ENCODE measurements at regions not wholly inside any gene's neighbourhood (a gene's known extent, or its start where the extent isn't known, plus 50 kb on each side); places are given as distances from the start of the nearest gene placed in this dataset.

DNA sequence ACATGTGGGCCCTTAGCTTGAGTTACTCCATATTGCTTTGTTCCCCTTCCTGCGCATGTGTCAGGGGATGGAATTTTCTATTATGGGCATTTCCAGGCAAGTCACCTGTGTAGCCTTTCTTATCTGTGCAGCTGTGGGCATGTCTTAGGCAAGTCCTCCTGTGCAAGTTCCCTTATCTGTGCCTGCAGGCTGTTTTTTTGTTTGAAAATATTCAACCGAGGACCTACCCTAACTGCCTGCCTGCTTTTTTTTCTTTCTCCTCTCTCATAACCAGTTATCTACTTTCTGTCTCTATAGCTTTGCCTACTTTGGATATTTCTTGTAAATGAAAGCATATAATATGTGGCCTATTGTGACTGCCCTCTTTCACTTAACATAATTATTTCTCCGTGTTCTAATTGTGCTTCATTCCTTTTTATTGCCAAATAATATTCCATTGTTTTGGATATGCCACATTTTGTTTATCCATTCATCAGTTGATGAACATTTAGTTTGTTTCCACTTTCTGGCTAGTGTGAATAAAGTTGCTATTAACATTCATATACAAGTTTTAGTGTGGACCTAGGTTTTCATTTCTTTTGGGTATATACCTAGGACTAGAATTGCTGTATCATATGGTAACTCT lies 83.6 kb upstream of the CADM1 start:
- DNase-seq (ENCODE audit: low spot score), result no peak

DNA sequence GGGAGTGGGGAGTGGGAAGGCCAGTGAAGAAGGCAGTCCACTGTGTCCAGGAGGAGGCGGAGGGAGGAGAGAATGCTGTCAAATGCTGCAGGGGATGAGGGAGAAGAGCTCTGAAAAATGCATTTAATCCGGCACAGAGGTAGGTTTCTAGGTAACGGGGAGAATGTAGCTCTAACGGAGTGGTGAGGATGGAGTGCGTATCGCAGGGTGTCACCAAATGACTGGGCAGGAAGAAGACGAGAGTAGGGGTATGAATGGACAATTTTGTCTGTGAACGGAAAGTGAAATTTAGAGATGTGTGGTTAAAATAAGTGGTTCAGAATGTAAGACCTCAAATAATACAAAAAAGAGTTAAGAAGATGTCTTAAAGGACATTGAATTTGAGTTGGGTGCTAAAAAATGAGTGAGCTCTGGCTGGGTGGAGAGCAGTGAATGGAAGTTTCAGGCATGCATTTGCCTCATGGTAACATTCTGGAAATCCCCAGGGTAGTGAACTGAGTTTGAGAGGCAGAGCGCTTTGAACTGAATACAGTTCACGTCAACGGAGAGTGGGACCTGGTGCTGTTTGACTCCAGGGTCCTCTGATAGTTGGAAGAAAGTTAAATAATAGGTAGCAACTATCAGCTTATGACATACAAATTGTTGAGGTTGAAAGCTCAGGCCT lies 81.3 kb upstream of the CADM1 start:
- no peak for DNase-seq (ENCODE audit: low spot score)

DNA sequence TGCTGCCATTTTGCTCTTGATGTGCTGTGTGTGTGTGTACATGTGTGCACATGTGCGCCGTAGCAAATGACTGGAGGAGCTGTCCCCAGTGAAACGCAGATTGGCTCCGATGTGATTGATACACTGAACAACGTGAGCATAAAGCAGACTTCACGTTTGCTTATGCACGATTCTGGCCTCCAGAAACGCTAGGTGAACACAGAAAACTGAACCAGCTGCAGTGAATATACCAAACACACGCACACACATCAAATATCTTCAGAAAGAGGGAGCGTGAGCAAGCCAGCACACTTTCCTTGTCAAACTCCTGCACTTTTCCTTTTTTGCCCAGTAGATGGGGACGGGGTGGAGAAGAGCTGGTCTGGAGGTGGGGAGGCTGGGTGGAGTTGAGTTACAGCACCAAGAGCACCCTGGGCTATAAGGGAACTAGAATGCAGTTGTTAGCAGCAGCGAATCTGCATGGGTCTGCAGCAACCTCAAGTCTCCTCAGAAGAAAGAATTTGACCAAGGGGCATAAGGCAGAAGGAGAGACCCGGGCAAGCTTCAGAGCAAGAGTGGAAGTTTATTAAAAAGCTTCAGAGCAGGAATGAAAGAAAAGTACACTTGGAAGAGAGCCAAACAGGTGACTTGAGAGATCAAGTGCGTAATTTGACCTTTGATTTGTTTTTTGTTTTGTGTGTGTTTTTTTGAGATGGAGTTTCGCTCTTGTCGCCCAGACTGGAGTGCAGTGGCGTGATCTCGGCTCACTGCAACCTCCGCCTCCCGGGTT lies 77.8 kb upstream of the CADM1 start:
- DNase-seq (ENCODE audit: low spot score), result no peak

DNA sequence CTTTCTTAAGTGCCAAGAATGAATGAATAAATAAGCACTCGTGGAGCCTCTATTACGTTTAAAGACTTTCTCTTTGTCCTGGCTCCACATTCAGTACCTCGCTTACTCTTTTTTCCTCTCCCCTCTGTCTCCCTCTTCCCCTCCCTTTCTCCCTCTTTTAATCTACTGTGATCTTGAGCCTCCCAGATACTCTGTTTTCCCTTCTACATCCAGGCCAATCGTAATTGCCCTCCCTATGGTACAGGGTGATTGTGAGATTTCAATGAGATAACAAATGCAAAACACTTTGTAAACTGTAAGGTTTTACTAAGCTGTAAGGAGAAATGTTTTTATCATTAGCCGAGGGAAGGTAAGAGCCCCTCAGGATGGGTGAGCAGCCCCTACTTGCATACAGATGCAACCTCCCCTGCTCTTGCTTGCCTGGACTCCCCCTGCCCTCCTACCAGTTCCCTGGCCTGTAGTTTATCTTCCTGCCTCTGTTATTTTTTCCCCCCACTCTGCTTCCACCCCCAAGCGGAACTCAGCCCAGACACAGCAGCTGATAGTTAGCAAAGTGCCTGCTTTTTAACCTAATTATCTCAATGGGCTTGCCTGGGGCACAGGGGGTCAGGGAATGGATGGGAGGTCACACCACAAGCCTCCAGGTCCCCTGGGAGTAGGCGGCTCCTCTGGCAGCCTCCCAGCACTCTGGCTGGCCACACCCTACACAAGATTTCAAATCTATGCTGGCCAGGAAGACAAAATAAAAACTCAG lies 76.9 kb upstream of the CADM1 start:
- no peak for DNase-seq (ENCODE audit: low spot score)

DNA sequence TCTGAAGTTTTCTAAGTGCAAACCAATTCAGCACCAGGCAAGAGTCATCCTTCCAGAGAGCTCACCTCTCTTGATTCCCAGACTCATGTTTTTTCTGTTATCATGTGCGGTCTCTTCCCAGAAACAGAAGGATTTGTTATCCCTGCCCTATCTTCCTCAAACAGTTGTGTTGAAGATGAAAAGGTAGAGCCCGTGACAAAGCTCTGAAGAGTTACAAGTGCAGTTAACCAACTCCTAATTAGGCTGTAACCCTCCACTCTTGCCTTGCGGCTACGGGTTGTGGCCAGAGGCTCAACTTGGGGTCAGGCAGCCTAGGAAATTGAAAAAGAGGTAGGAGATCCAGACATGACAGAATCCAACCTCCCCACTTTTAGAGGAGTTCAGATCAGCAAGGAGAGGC lies 76.2 kb upstream of the CADM1 start:
- no peak for DNase-seq (ENCODE audit: low spot score)

DNA sequence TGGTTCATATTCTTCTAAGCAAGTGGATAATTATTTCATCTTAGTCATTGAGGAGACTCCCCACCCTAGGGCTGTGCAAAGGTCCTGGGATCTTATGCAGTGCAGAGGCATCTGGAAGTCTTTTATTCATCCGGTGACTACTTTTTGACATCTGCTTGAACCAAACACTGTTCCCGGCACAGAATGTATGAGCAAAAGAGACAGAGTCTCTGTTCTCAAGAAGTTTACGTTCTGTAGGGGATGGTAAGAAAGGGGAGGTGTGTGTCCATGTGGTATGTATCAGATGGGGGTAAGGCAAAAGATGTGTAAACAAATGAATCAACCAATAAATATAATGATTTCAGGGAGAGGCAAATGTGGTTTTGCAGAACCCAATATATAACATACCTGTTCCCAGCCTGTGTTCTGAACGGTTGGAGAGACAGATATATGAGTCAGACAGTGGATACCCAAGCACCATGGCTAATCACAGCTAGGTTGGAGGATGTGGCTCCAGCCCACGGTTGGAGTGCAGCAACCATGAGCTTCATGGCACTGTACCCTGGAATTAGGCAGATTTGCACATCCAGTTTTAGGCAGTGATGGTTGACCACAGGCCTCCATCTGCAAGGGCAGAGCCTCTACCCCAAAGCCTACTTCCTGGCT lies 75.1 kb upstream of the CADM1 start:
- DNase-seq (ENCODE audit: low spot score), result no peak

DNA sequence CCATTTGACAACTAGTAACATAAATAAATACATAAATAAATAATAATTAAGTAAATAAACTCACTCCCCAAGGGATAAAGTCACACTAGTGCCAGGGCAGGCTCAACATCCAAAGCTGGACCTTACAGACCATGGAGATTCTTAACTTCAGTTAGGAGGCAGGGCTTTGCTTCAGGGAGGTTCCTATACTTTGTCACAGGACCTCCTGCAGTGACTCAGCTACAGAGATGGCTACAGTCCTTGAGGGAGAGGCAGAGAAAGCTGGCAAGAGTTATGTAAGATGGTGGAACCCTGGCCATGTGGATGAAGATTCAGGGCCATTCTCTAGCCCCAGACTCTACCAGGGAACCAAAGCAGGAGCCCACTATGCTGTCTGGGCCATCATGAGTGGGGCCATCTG lies 74.1 kb upstream of the CADM1 start:
- no peak for DNase-seq (ENCODE audit: low spot score)

DNA sequence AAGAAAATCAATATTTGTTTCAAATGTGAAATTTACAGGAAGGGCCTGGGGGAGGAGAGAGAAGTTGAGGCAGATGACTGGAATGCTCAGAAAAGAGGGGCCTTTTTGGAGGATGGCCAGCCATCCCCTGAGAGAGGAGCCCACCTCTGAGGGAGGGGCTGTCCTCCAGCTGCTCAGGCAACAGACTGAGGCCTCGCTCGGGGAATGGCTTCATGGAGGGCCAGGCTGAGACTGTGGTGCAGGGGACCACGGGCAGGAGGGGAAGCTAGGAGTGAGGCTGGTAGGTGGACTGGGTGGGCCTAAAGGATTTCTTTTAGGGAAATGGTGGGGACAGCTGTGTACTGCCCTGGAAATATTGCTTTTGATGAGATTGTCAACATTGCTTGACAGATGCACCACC lies 73.5 kb upstream of the CADM1 start:
- no peak for DNase-seq (ENCODE audit: low spot score)

DNA sequence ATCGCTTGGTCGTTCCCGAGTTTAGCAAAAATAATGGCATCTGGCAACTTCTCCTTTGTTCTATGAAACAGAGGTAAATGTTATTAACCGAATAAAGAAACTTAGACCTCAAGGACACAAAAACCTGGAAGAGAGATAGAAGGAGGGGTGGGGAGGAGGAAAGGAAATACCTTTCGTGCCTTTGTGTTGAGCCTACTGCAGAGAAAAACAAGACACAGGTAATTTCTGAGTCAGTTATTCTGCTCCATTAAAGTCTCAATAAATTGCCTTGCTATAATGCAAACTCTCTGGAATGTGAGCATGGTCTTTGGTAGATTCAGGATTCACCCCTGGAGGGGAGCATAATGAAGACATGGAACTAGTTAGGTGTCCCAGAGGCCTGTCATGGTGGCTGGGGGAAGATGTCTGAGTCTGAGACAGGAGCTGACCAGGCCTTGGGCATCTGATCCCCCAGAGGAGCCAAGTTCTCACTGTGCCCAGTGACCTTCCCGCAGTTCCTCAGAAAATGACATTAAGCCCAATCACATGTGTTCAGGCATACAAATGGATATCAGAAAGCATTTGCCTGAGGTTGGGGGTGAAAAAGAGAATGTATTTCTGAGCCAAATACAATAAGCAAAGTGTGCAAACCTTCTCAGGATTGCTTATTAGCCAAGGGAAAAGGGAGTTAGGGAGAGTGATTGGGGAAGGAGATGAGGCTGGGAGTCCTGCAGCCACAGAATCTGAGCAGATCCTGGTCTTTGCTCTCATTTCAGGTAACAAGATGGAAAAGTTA lies 72.6 kb upstream of the CADM1 start:
- no peak for DNase-seq (ENCODE audit: low spot score)

DNA sequence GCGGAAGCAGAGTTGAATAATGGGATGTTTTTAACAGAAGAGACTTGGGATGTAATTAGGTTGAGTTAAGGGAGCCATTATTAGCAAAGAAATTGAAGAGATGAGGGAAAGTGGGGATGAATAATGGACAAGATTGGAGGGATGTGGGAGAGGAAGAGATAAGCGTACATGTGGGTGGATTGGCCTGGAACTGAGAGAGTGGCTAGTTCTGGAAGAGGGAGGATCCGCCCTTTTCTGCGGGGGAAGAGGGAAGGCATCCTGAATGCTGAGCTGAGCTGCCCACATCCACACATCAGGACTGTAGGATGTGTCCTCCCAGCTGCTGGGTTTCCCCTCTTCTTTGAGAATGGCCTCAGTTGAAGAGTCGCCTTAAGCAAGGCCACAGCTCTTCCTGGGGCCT lies 68.3 kb upstream of the CADM1 start:
- no peak for DNase-seq (ENCODE audit: low spot score)

DNA sequence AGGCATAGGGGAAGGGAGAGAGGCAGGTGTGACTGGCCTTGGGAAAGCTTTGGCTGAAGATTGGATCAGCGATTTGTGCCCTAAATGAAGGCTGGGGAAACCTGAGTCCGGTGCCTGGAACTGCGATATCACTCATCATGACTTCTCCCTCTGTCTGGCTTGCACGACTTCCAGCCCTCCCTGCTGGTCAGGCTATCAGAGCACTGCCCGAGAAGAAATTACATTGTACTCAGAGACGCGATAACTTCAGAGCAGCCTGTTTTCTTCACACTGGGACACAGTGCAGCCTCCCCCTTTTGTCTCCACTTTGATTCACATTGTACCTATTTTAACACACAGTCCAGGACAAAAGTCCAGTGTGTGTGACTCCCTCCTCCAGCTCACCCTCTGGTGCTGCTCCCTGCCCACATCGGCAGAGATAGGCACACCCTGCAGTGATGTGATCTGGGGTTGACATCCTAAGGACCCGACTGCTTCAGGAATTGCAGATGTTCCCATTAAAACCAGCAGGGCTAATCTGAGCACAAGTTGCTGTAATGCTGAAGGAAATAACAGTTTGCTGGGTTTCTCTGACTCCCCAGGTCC lies 62.1 kb upstream of the CADM1 start:
- no peak for DNase-seq (ENCODE audit: low spot score)

DNA sequence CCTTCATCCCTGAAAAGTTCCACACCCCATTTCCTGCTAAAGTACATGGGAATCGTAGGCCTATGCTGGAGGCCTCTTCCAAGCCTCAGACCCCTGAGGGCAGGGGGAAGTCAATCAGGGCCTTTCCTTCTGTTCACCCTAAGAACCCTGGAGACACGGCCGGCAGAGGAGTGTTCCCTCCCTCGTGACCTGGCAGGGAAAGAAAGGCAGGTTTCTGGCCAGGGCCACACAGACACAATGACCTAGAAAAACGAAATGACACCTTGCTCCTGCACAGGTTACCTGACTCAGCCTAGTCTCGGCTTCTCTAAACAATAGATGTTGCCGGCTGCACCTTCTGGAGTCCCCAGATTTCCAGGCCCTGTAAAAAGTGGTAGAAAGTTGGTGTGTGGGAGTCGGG lies 60.6 kb upstream of the CADM1 start:
- no peak for DNase-seq (ENCODE audit: low spot score)

DNA sequence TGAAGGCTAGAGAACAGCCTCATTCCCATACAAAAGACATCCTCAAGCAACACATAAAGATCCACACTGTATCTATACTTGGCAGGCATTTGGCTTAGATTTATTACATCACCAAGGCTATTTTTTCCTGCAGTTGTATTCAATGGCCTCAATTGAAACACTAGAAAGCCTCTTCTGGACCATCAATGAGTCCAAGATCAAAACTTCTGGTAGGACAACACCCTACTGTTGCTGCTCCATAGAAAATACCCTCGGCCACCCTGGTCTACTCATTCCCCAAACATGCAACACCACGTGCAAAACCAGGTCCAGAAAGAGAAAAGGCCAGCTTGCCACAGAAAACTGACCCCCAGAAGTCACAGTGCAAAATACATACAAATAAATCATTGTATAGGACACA lies 56.9 kb upstream of the CADM1 start:
- no peak for DNase-seq (ENCODE audit: low spot score)

DNA sequence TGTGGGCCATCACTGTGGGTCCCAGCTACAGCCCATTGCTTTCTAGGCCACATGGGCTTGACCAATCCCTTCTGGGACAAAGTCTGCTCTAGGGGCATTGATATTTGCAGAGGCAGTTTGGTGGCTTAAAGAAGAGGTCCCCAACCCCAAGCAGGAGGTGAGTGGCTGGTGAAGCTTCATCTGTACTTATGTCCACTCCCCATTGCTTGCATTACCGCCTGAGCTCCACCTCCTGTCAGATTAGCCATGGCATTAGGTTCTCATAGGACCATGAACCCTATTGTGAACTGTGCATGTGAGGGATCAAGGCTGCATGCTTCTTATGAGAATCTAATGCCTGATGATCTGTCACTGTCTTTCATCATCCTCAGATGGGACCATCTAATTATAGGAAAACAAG lies 54.4 kb upstream of the CADM1 start:
- DNase-seq (ENCODE audit: low spot score), result no peak

DNA sequence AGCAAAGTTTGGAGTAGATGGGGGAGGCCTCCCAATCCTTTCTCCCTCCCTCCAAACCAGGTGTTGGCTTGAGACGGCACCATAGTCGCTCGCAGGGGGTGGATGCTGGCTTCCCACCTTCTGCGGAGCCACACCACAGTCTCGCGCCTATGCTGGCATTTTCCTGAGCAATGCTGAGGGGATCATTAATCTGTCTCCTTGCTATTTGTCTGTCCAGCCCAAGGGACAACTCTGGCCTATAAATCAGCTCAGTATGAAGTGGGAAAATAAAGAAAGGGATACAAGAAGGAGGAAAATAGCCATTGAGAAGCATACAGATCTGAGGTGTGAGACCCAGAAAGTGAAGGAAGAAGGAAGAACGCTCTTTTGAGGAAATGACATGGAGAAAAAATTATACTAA lies 53.5 kb upstream of the CADM1 start:
- no peak for DNase-seq (ENCODE audit: low spot score)

DNA sequence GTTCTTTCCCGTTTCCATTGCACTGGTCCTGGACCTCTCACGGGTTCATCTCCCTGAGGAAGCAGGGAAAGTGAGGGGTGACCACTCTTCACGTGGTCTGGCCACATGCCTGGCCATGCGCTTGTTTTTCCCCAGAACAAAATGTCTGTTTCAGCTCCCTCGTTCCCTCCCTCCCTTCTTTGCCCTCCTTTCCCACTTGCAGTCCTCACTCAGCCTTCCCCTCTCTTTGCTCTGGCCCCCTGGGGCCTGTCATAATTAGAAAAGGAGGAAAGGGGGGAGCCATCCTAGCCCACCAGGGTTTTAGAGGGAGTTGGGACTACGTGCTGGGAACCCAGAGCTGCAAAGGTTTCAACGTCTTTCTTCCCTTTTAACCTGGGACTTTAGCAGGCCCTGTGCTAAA lies 52.8 kb upstream of the CADM1 start:
- DNase-seq (ENCODE audit: low spot score), result no peak

DNA sequence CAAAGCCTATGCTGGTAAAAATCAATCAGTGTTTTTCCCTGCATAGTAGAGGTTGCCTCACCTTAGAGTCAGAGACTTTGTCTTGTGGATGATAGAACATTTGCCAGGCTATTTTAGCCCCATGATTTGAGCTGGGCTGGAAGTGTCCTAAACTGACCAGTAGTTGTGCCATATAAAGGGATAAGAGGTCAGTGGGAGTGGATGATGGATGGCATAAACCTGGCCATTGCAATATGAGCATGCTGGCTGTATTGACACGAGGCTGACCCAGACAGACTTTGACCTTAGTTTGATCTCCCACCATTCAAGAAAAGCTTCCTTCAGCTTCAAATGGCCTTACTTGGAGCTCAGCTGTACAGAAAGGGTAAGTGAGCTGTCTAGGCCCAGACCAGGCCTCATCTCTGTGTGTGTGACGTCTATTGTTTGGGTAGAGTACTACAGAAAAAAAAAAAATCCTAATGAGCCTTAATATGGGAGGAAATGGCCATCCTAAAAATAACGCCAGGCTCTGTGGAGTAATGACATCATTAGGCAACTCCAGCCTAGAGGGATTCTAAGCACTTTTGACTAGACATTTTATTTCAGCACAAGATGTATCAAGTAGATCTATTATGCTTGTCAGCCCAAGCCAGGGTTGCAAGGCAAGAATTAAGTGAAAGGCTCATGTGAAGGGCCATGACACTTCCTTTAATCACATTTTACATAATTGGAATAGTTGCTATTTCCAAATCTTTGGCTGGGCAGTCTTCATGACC lies 51.3 kb upstream of the CADM1 start:
- DNase-seq (ENCODE audit: low spot score), result no peak

Measured in kidney capillary endothelial cell (primary cell).